OCI-M1 (cell line): ENCODE measurements at regions not wholly inside any gene's neighbourhood (a gene's known extent, or its start where the extent isn't known, plus 50 kb on each side); places are given as distances from the start of the nearest gene placed in this dataset.
"Not testable (repeated sequence)": the region's sequence is repeated elsewhere in the genome, so short reads cannot be mapped to it uniquely, and the experiment has no call there.

Experiments used
- DNase-seq: peaks from one replicate; lab custom pipeline; 2025; lab: John Stamatoyannopoulos, UW

GRCh38 chr20:19874040-19874727 lies 116.1 kb downstream of the RIN2 start:
- no peak for DNase-seq

DNA sequence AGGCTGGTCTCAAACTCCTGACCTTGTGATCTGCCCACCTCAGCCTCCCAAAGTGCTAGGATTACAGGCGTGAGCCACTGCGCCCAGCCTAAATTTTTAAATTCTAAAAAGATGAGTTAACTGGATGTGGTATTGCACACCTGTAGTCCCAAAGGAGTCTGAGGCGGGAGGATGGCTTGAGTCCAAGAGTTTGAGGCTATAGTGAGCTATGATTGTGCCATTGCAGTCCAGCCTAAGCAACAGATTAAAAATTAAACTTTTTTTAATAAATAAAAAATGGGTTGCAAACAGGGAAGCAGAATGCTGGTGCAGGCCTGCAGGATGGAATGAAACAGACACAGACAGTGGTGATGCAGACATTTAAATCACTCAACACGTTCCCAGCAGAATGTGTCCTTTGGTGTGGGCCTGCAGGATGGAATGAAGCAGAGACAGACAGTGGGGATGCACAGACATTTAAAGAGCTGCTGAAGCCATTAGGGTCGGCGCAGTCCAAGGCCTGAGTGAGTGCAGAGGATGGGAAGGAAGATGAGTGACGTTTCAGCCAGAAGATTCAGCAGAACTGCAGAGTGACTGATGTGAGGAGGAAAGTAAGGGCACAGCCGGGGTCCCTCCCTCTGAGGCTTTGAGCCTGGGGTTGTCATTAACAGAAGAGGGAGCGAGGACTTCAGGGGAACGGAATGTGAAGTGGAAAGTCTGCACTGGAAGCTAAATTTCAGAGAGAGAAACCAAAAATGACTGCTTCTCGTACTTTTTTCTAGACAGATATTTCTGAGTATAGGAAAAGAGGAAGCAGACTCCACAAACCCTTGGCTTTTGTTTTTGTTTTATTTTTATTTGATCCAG lies 117.5 kb downstream of the RIN2 start:
- peak; percentile 12 for DNase-seq

DNA sequence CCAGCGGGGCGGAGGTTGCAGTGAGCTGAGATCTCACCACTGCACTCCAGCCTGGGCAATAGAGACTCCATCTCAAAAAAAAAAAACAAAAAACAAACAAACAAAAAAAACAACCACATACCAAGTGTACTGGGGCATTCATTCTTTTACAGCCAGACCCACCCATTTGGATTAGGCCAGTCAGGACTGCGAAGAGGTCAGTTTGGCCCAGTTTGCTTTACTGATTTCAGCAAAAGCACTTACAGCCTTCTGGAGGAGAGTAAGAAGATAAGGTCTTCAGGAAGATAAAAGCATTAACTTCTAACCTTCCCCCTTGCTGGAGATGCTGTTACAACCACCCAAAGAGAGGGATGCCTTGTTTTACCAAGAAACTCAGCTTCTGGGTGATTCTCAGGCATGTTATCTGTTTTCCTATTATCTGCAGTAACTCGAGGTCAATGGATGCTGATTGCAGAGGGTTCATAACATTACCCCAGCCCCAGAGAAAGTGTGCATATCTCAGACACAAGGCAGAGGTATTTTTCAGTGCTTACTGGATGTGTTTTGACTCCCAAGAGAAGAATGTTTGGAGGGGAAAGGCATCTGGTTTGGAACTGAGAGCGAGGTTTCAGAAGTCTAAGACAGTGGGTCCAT lies 118.9 kb downstream of the RIN2 start:
- DNase-seq: no peak

DNA sequence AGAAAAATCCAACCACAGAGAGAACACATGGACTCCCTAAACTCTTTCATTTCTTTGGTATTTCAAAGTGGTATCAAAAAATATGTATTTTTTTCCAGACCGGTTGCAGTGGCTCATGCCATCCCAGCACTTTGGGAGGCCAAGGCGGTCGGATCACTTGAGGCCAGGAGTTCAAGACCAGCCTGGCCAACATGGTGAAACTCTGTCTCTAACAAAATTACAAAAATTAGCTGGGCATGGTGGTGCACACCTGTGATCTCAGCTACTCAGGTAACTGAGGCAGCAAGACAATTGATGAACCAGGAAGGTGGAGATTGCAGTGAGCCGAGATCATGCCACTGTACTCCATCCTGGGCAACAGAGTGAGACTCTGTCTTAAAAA lies 121.8 kb downstream of the RIN2 start:
- DNase-seq: not testable (repeated sequence)

- no peak for DNase-seq
Measured at GRCh38 chr20:19880256-19881079, 122.4 kb downstream of the RIN2 start.

GRCh38 chr20:19881080-19881840 lies 123.2 kb downstream of the RIN2 start:
- no peak for DNase-seq

GRCh38 chr20:19881990-19882389 lies 123.9 kb downstream of the RIN2 start:
- no peak for DNase-seq

DNA sequence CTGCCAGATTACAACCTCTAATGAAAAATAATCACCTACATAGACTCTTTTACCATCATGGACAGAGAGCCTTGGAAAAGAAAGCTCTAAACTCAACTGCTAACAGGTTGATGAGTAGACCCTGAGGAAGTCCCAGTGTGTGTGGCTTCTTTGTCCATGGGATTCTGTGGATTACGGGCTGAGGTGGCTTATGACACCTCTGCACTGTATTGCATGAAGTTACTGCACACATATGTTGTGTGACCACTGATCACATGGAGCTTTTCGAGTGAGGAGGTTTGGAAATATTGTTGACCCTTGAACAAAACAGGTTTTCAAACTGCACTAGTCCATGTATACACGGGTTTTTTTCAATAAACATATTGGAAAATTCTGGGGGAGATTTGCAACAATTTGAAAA lies 124.4 kb downstream of the RIN2 start:
- no peak for DNase-seq

DNA sequence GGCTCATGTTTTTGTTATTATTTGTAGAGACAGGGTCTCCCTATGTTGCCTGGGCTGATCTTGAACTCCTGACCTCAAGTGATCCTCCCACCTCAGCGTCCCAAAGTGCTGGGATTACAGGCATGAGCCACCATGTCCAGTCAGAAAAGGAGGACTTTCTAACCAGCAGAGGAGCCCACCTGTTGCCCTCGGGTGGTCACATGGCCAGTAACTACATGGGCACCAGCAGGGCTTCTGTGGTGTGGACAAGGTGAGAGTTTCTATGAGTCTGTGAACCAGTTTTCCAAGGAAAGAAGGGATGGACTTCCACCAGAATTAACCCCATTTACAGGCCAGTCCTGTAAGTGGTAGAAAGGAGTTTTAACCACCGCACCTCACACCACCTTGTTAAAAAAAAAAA lies 125.4 kb downstream of the RIN2 start:
- no peak for DNase-seq

GRCh38 chr20:19885594-19885938 lies 127.5 kb downstream of the RIN2 start:
- no peak for DNase-seq

GRCh38 chr20:19885939-19886660 lies 128.0 kb downstream of the RIN2 start:
- DNase-seq: no peak

DNA sequence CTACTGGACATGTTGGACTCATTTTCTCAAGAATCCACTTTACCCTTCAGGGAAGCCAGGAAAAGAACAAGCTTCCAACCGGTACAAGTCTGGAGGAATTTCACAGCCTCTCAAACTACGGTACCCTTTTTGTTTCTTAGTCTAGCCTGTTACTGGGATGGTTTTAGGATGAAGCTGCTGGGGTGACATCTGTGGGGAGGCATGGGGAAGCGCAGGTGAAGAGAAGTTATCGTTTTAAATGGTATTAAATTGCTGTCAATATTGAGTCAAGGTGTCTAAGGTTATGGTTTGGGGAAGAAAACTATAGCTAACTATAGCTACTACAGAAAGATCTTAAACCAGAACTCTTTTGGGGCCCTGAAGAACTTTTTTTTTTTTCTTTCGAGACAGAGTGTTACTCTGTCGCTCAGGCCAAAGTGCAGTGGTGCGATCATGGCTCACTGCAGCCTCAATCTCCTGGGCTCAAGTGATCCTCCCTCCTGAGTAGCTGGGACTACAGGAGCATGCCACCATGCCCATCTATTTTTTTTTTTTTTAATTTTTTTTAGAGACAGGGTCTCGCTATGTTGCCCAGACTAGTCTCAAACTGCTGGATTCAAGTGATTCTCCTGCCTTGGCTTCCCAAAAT lies 128.7 kb downstream of the RIN2 start:
- DNase-seq: no peak

- no peak for DNase-seq
Measured at GRCh38 chr20:19887556-19888268, 129.4 kb upstream of the NAA20 start.

- no peak for DNase-seq
Measured at GRCh38 chr20:19888269-19888671, 128.9 kb upstream of the NAA20 start.

DNA sequence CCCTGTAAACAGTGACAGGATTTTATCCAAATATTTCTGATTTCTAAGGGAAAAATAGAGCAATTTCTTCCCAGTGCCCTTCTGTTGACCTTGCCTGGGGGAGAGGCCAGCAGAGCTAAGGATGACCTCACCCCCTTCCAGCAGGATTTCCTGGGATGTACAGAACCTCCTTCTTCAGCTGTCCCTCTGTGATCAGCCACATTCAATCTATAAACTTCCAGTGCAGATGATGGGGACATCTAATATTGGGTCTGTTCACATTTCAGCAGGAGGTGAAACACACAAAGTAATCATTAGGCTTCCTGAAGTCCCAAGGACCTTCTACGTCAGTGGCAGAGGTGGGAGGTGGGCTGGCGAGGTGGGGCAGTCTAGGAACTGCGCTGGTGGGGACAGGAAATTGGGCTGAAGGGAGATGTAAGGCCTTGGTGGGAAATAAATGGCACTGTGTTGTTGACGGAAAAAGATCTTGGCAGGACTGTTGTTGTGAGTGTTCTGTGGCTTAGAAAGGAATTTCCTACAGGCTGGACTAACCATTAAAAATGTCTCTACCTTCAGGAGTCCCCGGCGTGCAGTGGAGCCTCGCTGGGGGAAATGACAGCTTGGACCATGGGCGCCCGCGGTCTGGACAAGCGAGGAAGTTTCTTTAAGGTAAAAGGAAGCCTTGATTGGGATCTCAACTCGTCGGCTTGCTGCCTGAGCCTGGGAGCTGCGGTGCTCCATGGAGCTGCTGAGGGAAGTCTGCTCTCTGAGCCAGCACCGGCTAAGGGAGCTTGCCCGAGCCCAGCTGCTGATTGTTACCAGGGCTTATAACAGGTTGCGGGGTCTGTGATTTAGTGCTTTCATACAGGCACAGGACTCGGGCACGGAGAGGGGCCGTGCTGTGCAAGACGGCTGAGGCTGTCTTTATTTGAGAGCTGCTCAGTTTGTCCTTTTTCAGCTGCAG lies 127.9 kb upstream of the NAA20 start:
- no peak for DNase-seq

- DNase-seq: no peak
Measured at GRCh38 chr20:19890445-19891051, 126.6 kb upstream of the NAA20 start.

- DNase-seq: no peak
Measured at GRCh38 chr20:19893356-19893755, 123.8 kb upstream of the NAA20 start.

DNA sequence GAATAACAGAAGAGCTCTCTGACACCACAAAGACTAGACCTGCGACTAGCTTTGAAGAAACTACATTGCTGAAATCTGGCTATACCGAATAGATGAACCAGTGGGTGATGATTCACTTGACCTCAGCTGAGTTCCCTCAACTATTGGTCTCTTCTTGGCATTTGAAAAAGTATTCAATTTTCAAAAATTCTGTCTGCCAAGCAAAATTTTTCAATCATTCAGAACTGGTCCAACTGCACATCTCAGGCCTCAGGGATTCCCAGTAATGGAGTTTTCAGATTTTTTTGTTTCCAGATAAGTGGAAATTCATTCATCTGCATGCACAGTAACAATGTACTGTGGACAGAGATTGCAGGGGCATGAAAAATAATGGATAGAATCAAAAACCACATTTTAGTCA lies 121.4 kb upstream of the NAA20 start:
- DNase-seq: no peak
